IMR-90 (cell line): ENCODE measurements at regions not wholly inside any gene's neighbourhood (a gene's known extent, or its start where the extent isn't known, plus 50 kb on each side); places are given as distances from the start of the nearest gene placed in this dataset.

Experiments used
- ATAC-seq: fragments of 200-7000 bp; cut with Tn5 transposase; 2 replicates; pipeline ENCODE4 v1.9.1; 2020; ENCODE audit warnings: low read depth, mild to moderate bottlenecking, moderate library complexity
- BruUV-seq: library from RNA; stranded (reverse); fragments of 400-500 nt; replicated peaks from 2 replicates; lab custom pipeline; 2021; lab: Mats Ljungman, UMichigan
- CTCF ChIA-PET: fragments of 300-600 bp; formaldehyde crosslinking; extraction: SDS; loops from one replicate; lab custom pipeline; 2021; ENCODE audit warnings: antibody characterized with exemption; lab: Yijun Ruan, JAX
- POLR2A ChIA-PET: fragments of 300-600 bp; sonication (Branson Sonifier 250); formaldehyde crosslinking; loops from one replicate; lab custom pipeline; 2022; ENCODE audit warnings: antibody characterized with exemption; ENCODE audit not compliant: unreplicated experiment; lab: Charles Lee
- DNase-seq: peaks from one replicate; pipeline ENCODE4 v3.0.0; 2013
- H2AFZ ChIP-seq: replicated peaks from 2 replicates; pipeline ENCODE3; 2013; ENCODE audit warnings: low read length, mild to moderate bottlenecking; ENCODE audit not compliant: poor library complexity
- H2AK5ac ChIP-seq: 2 replicates; pipeline ENCODE4 v1.6.1; 2013; ENCODE audit warnings: low read depth, low read length, inconsistent platforms
- H2AK9ac ChIP-seq: replicated peaks from 2 replicates; pipeline ENCODE3; 2013; ENCODE audit warnings: mild to moderate bottlenecking, low read depth, low read length, moderate library complexity; ENCODE audit not compliant: poor library complexity
- H2BK120ac ChIP-seq: 2 replicates; pipeline ENCODE4 v1.6.1; 2013; ENCODE audit warnings: low read depth, low read length, inconsistent platforms
- H2BK15ac ChIP-seq: 3 replicates; pipeline ENCODE4 v1.6.1; 2013; ENCODE audit warnings: low read depth, low read length, inconsistent platforms
- H2BK20ac ChIP-seq: 2 replicates; pipeline ENCODE4 v1.6.1; 2013; ENCODE audit warnings: low read depth, mild to moderate bottlenecking, inconsistent platforms, low read length, moderate library complexity
- H2BK5ac ChIP-seq: 2 replicates; pipeline ENCODE4 v1.6.1; 2013; ENCODE audit warnings: mild to moderate bottlenecking, low read depth, low read length, inconsistent platforms; ENCODE audit not compliant: poor library complexity, severe bottlenecking
- H3K14ac ChIP-seq: replicated peaks from 2 replicates; pipeline ENCODE4 v1.6.1; 2013; ENCODE audit warnings: low read depth, low read length, inconsistent platforms
- H3K18ac ChIP-seq: 2 replicates; pipeline ENCODE4 v1.6.1; 2013; ENCODE audit warnings: low read depth, low read length, control low read depth
- H3K23ac ChIP-seq: 2 replicates; pipeline ENCODE4 v1.6.1; 2013; ENCODE audit warnings: low read depth, low read length, inconsistent platforms
- H3K27ac ChIP-seq: 2 replicates; pipeline ENCODE4 v1.5.1; 2013; ENCODE audit warnings: mild to moderate bottlenecking, control low read depth, low read length; ENCODE audit not compliant: insufficient read depth
- H3K27me3 ChIP-seq: 2 replicates; pipeline ENCODE4 v1.6.1; 2013; ENCODE audit warnings: low read length; ENCODE audit not compliant: control insufficient read depth, insufficient read depth
- H3K36me3 ChIP-seq: 2 replicates; pipeline ENCODE4 v1.6.1; 2013; ENCODE audit warnings: low read length, mixed read lengths; ENCODE audit not compliant: control insufficient read depth, insufficient read depth
- H3K4ac ChIP-seq: 2 replicates; pipeline ENCODE4 v1.6.1; 2013; ENCODE audit warnings: low read depth, low read length, inconsistent platforms
- H3K4me1 ChIP-seq: 2 replicates; pipeline ENCODE4 v1.6.1; 2013; ENCODE audit warnings: low read length, mixed read lengths; ENCODE audit not compliant: control insufficient read depth, insufficient read depth
- H3K4me2 ChIP-seq: 2 replicates; pipeline ENCODE4 v1.6.1; 2013; ENCODE audit warnings: low read depth, mild to moderate bottlenecking, control low read depth, low read length, moderate library complexity
- H3K4me3 ChIP-seq: 2 replicates; pipeline ENCODE4 v1.5.1; 2013; ENCODE audit warnings: low read depth, mild to moderate bottlenecking, control low read depth, low read length, moderate library complexity; ENCODE audit not compliant: insufficient read depth
- H3K56ac ChIP-seq: 2 replicates; pipeline ENCODE4 v1.6.1; 2013; ENCODE audit warnings: low read length, inconsistent platforms; ENCODE audit not compliant: insufficient read depth; ENCODE audit errors: extremely low read depth
- H3K79me1 ChIP-seq, 2 experiments: 2 replicates each; pipeline ENCODE4 v1.6.1; 2013; ENCODE audit warnings: low read length in 2 of 2, inconsistent platforms in 1 of 2, low read depth in 1 of 2
- H3K9ac ChIP-seq: 2 replicates; pipeline ENCODE4 v1.6.1; 2013; ENCODE audit warnings: low read depth, low read length, control low read depth
- H3K9me1 ChIP-seq: 2 replicates; pipeline ENCODE4 v1.6.1; 2013; ENCODE audit warnings: low read length, inconsistent platforms; ENCODE audit not compliant: insufficient read depth
- H3K9me3 ChIP-seq: 2 replicates; pipeline ENCODE4 v1.6.1; 2013; ENCODE audit warnings: low read length; ENCODE audit not compliant: control insufficient read depth, insufficient read depth
- H4K20me1 ChIP-seq: 2 replicates; pipeline ENCODE4 v1.6.1; 2013; ENCODE audit warnings: low read length, inconsistent platforms; ENCODE audit not compliant: insufficient read depth
- H4K5ac ChIP-seq: 2 replicates; pipeline ENCODE4 v1.6.1; 2013; ENCODE audit warnings: mild to moderate bottlenecking, low read depth, low read length, control low read depth
- H4K8ac ChIP-seq, 2 experiments: 2 replicates each; pipeline ENCODE4 v1.6.1; 2013; ENCODE audit warnings: low read depth in 2 of 2, low read length in 2 of 2, control low read depth in 1 of 2, inconsistent platforms in 1 of 2
- H4K91ac ChIP-seq: 2 replicates; pipeline ENCODE4 v1.6.1; 2013; ENCODE audit warnings: low read depth, low read length, inconsistent platforms; ENCODE audit not compliant: insufficient read depth
- BHLHE40 ChIP-seq: fragments of 150-350 bp; IDR thresholded peaks from 2 replicates; pipeline ENCODE4 v1.6.1; 2016; ENCODE audit warnings: mild to moderate bottlenecking, low read depth, low read length
- CEBPB ChIP-seq: IDR thresholded peaks from 2 replicates; pipeline ENCODE4 v1.6.1; 2012; ENCODE audit warnings: low read depth, low read length, improper control_type of control experiment
- CHD1 ChIP-seq: IDR thresholded peaks from 2 replicates; pipeline ENCODE4 v1.6.1; 2012; ENCODE audit warnings: low read depth, low read length, improper control_type of control experiment
- FOS ChIP-seq: fragments of 150-350 bp; IDR thresholded peaks from 2 replicates; pipeline ENCODE4 v1.6.1; 2016; ENCODE audit warnings: low read depth, low read length
- MAFK ChIP-seq: IDR thresholded peaks from 2 replicates; pipeline ENCODE4 v1.6.1; 2012; ENCODE audit warnings: low read depth, low read length, improper control_type of control experiment
- MXI1 ChIP-seq: IDR thresholded peaks from 2 replicates; pipeline ENCODE4 v1.6.1; 2012; ENCODE audit warnings: low read depth, mild to moderate bottlenecking, low read length, moderate library complexity, borderline replicate concordance
- NFE2L2 ChIP-seq: fragments of 150-350 bp; IDR thresholded peaks from 2 replicates; pipeline ENCODE4 v1.6.1; 2016; ENCODE audit warnings: low read depth, mild to moderate bottlenecking, low read length
- POLR2A ChIP-seq: IDR thresholded peaks from 2 replicates; pipeline ENCODE4 v1.6.1; 2012; ENCODE audit warnings: mild to moderate bottlenecking, low read depth, low read length
- RCOR1 ChIP-seq: IDR thresholded peaks from 2 replicates; pipeline ENCODE4 v1.6.1; 2012; ENCODE audit warnings: mild to moderate bottlenecking, low read length, improper control_type of control experiment; ENCODE audit not compliant: insufficient replicate concordance
- SMC3 ChIP-seq: fragments of 150-350 bp; IDR thresholded peaks from 2 replicates; pipeline ENCODE4 v1.6.1; 2016; ENCODE audit warnings: low read depth, mild to moderate bottlenecking, antibody characterized with exemption, low read length, moderate library complexity
- USF2 ChIP-seq: fragments of 150-350 bp; IDR thresholded peaks from 2 replicates; pipeline ENCODE4 v1.6.1; 2017; ENCODE audit warnings: mild to moderate bottlenecking, antibody characterized with exemption, low read length, low read depth
- WGBS, 2 experiments: methylation state at CpG; one replicate each; pipeline versions ENCODE4 v1.1.5 to v1.1.7; 2013; ENCODE audit warnings: missing lambda C conversion rate in 2 of 2; ENCODE audit not compliant: insufficient read length in 1 of 2; ENCODE audit errors: extremely low coverage in 2 of 2; 5-methylcytosine and 5-hydroxymethylcytosine counted together
- dilution Hi-C: fragments of 300-500 bp; cut with HindIII; formaldehyde crosslinking; loops from one replicate; pipeline ENCODE4 v1.14.3; 2018; ENCODE audit warnings: low sequenced_read_pairs; ENCODE audit not compliant: unreplicated experiment
- in situ Hi-C: fragments of 300-500 bp; cut with MboI; formaldehyde crosslinking; loops from 3 replicates; pipeline ENCODE4 v1.14.3; 2019; ENCODE audit warnings: low sequenced_read_pairs, inconsistent platforms, mixed read lengths
- intact Hi-C: fragments of 100-400 bp; cut with micrococcal nuclease; formaldehyde crosslinking; loops from 2 replicates; pipeline ENCODE4 v1.10.0; 2022
- TF ChIP-seq, protein P1 (sequence below): conservative IDR thresholded peaks from 2 replicates; pipeline ENCODE4 v1.5.1; 2012; ENCODE audit warnings: mild to moderate bottlenecking, low read depth, low read length, improper control_type of control experiment

GRCh38 chr21:38716088-38716487 is 89.6 kb upstream of the ETS2 start:
- H2BK5ac ChIP-seq, result no peak overlapping the region
- H3K4me2 ChIP-seq, result no peak overlapping the region
- no peaks in the 10 kb centered on the region for H3K79me1 ChIP-seq
- no peaks in the 10 kb centered on the region for H3K9me3 ChIP-seq
- H2BK15ac ChIP-seq, result no peak overlapping the region
- no peak overlapping the region for H4K91ac ChIP-seq
- POLR2A ChIA-PET, result no interaction called here
- H3K36me3 ChIP-seq, result no peaks in the 10 kb centered on the region
- H3K4me3 ChIP-seq, result no peak overlapping the region
- intact Hi-C loops (no loop called here), dilution Hi-C loops (no loop called here), in situ Hi-C loops (loop anchor here (10.0 kb wide), 1 partner anchor 191 kb away; no protein-coding TSS in a partner anchor)
- TF ChIP-seq MXI1 (no peak), CHD1 (no peak), USF2 (no peak), CEBPB (no peak), NFE2L2 (no peak), FOS (no peak), BHLHE40 (no peak), RCOR1 (no peak), SMC3 (no peak), MAFK (no peak), POLR2A (no peak)
- TF ChIP-seq, protein P1, sequence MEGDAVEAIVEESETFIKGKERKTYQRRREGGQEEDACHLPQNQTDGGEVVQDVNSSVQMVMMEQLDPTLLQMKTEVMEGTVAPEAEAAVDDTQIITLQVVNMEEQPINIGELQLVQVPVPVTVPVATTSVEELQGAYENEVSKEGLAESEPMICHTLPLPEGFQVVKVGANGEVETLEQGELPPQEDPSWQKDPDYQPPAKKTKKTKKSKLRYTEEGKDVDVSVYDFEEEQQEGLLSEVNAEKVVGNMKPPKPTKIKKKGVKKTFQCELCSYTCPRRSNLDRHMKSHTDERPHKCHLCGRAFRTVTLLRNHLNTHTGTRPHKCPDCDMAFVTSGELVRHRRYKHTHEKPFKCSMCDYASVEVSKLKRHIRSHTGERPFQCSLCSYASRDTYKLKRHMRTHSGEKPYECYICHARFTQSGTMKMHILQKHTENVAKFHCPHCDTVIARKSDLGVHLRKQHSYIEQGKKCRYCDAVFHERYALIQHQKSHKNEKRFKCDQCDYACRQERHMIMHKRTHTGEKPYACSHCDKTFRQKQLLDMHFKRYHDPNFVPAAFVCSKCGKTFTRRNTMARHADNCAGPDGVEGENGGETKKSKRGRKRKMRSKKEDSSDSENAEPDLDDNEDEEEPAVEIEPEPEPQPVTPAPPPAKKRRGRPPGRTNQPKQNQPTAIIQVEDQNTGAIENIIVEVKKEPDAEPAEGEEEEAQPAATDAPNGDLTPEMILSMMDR, result no peak
- H3K9ac ChIP-seq, result no peak overlapping the region
- no peak overlapping the region for H2AFZ ChIP-seq
- H3K27me3 ChIP-seq, result peaks cover 48% of the 10 kb centered on the region
- H3K4ac ChIP-seq, result no peak overlapping the region
- H4K5ac ChIP-seq, result no peak overlapping the region
- DNase-seq (no peak), ATAC-seq (no peak)
- no peak overlapping the region for H2AK5ac ChIP-seq
- H3K56ac ChIP-seq, result no peak overlapping the region
- no CpG with 5 or more reads among the region's 2 CpGs for WGBS, 2 experiments
- no peaks in the 10 kb centered on the region for H3K9me1 ChIP-seq
- H2AK9ac ChIP-seq, result no peak overlapping the region
- no TSS peak for BruUV-seq
- H4K20me1 ChIP-seq, result no peaks in the 10 kb centered on the region
- H2BK20ac ChIP-seq, result no peak overlapping the region
- no peak overlapping the region for H3K27ac ChIP-seq
- CTCF ChIA-PET, result no interaction called here
- no peaks in the 10 kb centered on the region for H3K4me1 ChIP-seq
- H3K23ac ChIP-seq, result no peak overlapping the region
- no peak overlapping the region for H4K8ac ChIP-seq
- no peak overlapping the region for H3K18ac ChIP-seq
- H3K14ac ChIP-seq, result no peak overlapping the region
- H2BK120ac ChIP-seq, result no peak overlapping the region
